T-helper 1 cell treated with Interleukin-12 subunit alpha and Interleukin-12 subunit beta and Interleukin-4 antibody, amounts not matched to agents 30 μg/mL and 1 μg/mL, for 36 hours (primary cell): ENCODE measurements at regions not wholly inside any gene's neighbourhood (a gene's known extent, or its start where the extent isn't known, plus 50 kb on each side); places are given as distances from the start of the nearest gene placed in this dataset.
"Not testable (repeated sequence)": the region's sequence is repeated elsewhere in the genome, so short reads cannot be mapped to it uniquely, and the experiment has no call there.

Experiments
- H3K27ac Mint-ChIP-seq: one replicate; pipeline ENCODE4 v1.8.0; 2021; ENCODE audit warnings: mild to moderate bottlenecking, mixed read lengths
- H3K27me3 Mint-ChIP-seq: one replicate; pipeline ENCODE4 v1.8.0; 2021; ENCODE audit warnings: low read depth, mixed read lengths
- H3K36me3 Mint-ChIP-seq: one replicate; pipeline ENCODE4 v1.8.0; 2021; ENCODE audit warnings: low read depth, mixed read lengths
- H3K4me1 Mint-ChIP-seq: one replicate; pipeline ENCODE4 v1.8.0; 2021; ENCODE audit warnings: low read depth, mixed read lengths
- H3K4me3 Mint-ChIP-seq: one replicate; pipeline ENCODE4 v1.8.0; 2021; ENCODE audit warnings: mild to moderate bottlenecking, moderate library complexity, mixed read lengths
- H3K9me3 Mint-ChIP-seq: one replicate; pipeline ENCODE4 v1.8.0; 2021; ENCODE audit warnings: mixed read lengths

DNA sequence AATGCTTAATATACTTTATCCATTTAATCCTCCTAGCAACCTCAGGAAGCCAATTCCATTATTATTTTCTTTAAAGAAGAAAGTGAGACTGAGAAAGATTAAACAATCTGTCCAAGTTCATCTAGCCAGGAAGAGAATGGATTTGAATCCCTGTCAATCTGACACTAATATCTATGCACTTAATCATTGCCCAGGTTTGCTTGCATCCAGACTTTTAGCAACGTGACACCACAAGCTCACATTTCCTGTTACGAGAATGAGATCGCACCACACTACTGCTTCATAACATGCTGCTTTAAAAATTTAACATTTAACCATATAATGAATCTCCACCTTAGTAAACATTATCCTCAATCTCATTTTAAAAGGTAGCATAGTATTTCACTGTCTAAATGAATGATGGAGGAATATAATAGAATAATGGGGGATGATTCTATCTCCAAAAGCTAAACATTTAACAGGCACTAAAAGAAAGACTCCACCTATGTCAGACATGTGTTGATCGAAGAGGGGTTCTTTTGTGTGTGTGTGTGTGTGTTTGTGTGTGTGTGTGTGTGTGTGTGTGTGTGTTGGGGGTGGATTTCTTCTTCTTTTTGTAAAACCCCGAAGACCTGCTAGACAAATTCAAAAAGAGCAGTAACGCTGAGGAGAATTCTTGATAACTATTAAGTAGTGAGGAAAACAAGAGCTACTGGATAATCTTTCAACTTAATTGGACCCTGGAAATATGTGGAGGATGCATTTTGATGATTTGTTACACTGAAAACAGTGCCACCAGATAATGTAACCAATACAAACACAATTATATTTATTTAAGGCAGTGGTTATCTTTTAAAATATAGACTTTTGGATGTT lies 138.7 kb upstream of the NR3C1 start:
- no peaks in the 10 kb centered on the region for H3K4me1 Mint-ChIP-seq
- no peaks in the 10 kb centered on the region for H3K36me3 Mint-ChIP-seq
- no peaks in the 10 kb centered on the region for H3K27me3 Mint-ChIP-seq
- H3K9me3 Mint-ChIP-seq = peaks cover 8% of the 10 kb centered on the region
- H3K27ac Mint-ChIP-seq = no peak overlapping the region
- no peak overlapping the region for H3K4me3 Mint-ChIP-seq

DNA sequence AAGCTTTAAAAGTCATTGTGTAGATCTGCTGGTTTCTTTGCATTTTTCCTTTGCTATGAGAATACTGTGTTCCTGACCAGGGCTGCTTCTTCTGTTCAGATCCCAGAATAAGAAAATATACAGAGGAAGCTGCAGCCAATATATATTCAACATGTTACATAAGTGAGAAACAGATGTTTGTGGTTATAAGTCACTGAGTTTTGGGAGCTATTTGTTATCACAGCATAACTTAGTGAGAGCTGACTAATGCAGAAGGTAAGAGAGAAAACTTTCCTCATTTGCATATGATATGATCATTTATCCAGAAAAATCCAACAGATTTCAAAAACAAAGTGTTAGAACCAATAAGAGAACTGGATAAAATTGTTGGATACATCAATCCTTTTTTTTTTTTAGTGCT lies 136.3 kb upstream of the NR3C1 start:
- H3K9me3 Mint-ChIP-seq = peaks cover 8% of the 10 kb centered on the region
- H3K36me3 Mint-ChIP-seq = no peaks in the 10 kb centered on the region
- no peaks in the 10 kb centered on the region for H3K4me1 Mint-ChIP-seq
- no peak overlapping the region for H3K4me3 Mint-ChIP-seq
- peaks cover 2% of the 10 kb centered on the region for H3K27me3 Mint-ChIP-seq
- no peak overlapping the region for H3K27ac Mint-ChIP-seq

DNA sequence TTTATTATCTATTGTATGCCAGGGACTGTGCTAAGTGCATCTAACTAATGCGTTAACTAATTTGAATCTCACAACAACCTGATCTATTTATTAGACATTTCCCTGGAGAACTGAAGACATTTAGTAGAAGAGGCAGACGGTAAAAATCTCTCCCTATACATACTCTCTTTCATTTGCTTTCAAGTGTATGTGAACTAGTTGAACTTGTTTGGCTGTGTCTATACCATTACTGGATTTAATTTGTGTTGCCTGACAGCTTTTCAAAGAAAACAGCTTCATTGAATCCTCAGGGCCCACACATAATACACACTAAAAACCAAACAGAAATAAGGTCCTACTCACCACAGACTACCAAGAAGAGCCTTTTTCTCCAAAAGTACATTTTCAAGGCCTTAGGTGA lies 133.6 kb upstream of the NR3C1 start:
- H3K9me3 Mint-ChIP-seq = peaks cover 8% of the 10 kb centered on the region
- no peak overlapping the region for H3K27ac Mint-ChIP-seq
- no peaks in the 10 kb centered on the region for H3K36me3 Mint-ChIP-seq
- peaks cover 2% of the 10 kb centered on the region for H3K27me3 Mint-ChIP-seq
- H3K4me1 Mint-ChIP-seq = no peaks in the 10 kb centered on the region
- H3K4me3 Mint-ChIP-seq = no peak overlapping the region

DNA sequence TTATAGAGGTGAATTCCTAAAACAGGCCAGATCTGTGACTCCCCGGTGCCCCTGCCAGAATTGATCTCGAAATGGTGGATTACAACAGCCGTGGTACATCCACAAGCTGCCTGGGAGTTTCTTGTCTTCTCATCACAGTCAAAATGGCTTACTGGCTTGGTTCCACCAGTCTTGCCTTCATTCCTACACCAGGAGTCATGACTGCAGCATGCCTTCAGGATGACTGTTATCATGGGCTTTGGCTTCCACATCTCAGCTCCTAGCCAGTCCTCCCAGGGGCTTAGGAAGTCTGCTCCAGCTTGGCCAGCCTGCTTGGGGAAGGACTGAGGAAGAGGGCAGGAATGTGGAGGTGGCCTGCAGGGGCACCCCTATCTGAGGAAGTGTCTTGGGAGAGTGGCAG lies 132.9 kb upstream of the NR3C1 start:
- Mint-ChIP-seq H3K36me3 (no peaks in the 10 kb centered on the region), H3K27ac (no peak overlapping the region), H3K4me3 (no peak overlapping the region), H3K4me1 (no peaks in the 10 kb centered on the region), H3K9me3 (peaks cover 8% of the 10 kb centered on the region), H3K27me3 (peaks cover 2% of the 10 kb centered on the region)

DNA sequence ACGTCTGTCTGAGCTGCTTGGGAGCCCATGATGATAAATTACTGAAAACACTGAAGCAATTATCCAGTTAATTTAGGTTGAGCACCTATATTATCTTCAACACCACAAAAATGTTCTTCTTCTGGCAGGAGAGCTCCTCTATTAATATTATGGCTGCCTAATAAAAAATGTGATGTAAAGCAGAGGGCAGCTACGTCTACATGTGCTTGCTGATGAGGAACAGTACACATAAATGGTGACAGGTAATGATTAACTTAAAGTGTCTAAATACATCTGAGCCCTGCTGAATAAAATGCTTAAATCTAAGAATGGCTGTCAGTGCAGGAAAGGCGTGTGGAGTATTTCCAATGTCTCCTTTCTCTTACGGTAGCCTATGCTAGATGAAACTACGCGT lies 131.3 kb upstream of the NR3C1 start:
- Mint-ChIP-seq H3K27ac (no peak overlapping the region), H3K4me3 (no peak overlapping the region), H3K9me3 (peaks cover 10% of the 10 kb centered on the region), H3K27me3 (peaks cover 2% of the 10 kb centered on the region), H3K36me3 (peaks cover 1% of the 10 kb centered on the region), H3K4me1 (no peaks in the 10 kb centered on the region)

DNA sequence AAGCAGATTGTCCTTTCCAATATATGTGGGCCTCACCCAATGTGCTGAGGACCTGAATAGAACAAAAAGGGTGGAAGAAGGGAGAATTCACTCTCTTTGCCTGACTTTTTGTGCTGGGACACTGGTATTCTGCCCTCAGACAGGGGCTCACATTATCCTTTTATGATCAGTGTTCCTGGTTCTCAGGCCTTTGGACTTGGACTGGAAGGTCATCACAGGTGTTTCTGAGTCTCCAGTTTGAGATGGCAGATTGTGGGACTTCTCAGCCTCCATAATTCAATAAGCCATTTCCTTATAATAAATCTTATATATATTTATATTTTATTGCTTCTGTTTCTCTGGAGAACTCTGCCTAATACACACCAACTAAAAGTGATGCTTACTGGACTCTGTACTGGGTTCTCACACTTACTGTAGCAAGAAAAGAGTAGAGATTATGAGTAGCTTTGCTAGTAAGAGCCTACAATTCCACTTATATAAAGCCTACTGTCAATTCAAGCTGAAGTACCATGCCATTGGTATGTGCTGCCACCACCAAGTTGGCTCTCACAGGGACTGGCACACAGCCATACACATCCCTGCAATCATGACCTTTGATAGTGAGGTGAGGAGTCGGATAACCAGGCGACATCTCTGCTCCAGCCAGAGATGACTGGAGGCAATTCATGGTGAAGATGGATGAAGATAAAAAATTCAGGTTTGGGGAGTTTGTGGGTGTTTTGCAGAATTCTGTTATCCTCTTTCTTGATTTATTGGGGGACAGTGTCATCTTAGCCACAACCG lies 130.7 kb upstream of the NR3C1 start:
- Mint-ChIP-seq H3K4me1 (no peaks in the 10 kb centered on the region), H3K4me3 (no peak overlapping the region), H3K36me3 (peaks cover 1% of the 10 kb centered on the region)

DNA sequence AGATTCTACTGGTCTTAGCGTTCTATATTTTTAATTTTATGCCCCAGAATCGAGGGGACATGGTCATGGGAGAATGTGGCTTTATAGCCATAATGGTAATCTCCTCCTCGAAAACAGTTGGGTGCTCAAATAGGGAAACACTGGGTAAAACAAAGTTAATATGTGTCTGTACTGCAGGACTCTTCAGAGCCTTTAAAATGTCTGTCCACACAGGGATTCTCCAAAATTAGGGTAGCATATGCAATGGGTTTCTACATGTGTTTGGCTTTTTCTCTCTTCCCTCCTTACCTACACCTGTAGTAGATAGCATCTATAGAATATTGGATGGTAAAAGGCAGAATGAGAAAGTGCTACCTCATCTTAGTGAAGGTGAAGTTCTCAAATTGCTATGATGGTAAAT lies 130.0 kb upstream of the NR3C1 start:
- Mint-ChIP-seq H3K27ac (no peak overlapping the region), H3K4me1 (no peaks in the 10 kb centered on the region), H3K27me3 (peaks cover 2% of the 10 kb centered on the region), H3K9me3 (peaks cover 3% of the 10 kb centered on the region), H3K4me3 (no peak overlapping the region), H3K36me3 (peaks cover 1% of the 10 kb centered on the region)

More for the DNA sequence above, 130.7 kb upstream of the NR3C1 start:
- Mint-ChIP-seq H3K27me3 (peaks cover 2% of the 10 kb centered on the region), H3K27ac (no peak overlapping the region), H3K9me3 (peaks cover 4% of the 10 kb centered on the region)

DNA sequence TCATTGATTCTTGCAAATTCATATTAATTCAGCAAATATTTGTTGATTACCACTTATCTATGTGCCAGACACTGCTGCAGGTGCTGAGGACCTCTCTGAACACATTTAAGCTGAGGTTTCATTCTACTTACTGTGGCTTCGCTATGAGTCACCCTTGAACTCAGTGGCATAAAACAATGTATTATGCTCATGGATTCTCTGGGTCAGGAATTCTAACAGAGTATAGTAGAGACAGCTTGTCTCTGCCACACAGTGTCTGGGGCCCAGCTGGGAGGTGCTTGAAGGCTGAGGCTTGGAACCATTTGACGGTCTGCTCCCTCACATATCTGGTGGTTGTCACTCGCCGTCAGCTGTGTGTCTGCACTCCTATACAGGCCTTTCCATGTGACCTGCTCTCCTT lies 124.3 kb upstream of the NR3C1 start:
- H3K27ac Mint-ChIP-seq = no peak overlapping the region
- H3K9me3 Mint-ChIP-seq = peaks cover 3% of the 10 kb centered on the region
- no peak overlapping the region for H3K4me3 Mint-ChIP-seq
- H3K36me3 Mint-ChIP-seq = peaks cover 1% of the 10 kb centered on the region
- no peaks in the 10 kb centered on the region for H3K4me1 Mint-ChIP-seq
- no peaks in the 10 kb centered on the region for H3K27me3 Mint-ChIP-seq

DNA sequence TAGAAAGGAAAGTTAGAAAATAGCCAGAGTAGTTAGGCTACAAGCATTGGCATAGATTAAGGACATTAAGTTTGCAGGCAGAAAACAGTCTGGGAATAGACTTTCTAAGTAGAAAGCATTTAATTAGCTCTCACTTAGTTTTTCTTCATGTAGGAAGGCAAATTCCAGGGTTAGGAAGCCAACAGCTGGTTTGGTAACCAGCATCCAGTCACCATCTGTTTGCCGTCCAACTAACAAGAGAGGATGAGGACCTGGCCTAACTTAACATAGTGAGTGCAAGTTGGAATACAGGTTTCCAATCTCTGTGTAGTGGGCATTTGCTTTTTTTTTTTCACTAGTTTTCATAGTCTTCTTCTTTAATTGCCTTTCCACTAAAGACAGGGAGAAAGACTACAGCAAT lies 121.7 kb upstream of the NR3C1 start:
- no peak overlapping the region for H3K4me3 Mint-ChIP-seq
- H3K9me3 Mint-ChIP-seq = no peaks in the 10 kb centered on the region
- H3K27ac Mint-ChIP-seq = no peak overlapping the region
- no peaks in the 10 kb centered on the region for H3K4me1 Mint-ChIP-seq
- H3K36me3 Mint-ChIP-seq = no peaks in the 10 kb centered on the region
- no peaks in the 10 kb centered on the region for H3K27me3 Mint-ChIP-seq

DNA sequence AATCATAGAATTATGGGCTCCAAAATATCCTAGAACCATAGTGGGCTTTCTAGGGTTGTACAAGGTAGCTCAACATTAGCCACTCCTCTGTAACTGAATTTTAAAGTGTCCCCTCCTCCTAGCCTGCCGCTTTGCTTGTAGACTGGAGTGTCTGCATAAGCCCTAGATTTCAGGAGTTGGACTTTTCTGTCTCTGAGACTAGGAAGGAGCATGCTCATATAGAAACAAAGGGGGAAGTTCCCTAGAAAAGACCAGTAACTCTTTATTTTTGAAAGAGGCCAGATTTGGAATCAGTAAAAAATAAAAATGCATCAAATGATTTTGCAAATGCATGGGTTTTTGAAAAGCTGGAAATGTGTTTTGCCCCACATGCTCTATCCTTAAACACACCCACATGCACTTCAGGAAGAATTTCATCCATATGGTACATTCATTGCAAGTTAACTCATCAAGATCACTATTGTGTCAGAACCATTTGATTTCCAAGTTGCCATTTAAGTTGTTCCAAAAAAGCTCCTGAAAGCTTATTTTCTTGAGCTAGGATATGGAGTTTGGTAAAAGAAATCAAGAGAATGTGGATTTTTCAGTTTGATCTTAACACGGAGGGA lies 121.0 kb upstream of the NR3C1 start:
- no peaks in the 10 kb centered on the region for H3K4me1 Mint-ChIP-seq
- no peaks in the 10 kb centered on the region for H3K36me3 Mint-ChIP-seq
- H3K27ac Mint-ChIP-seq = no peak overlapping the region
- no peaks in the 10 kb centered on the region for H3K27me3 Mint-ChIP-seq
- H3K4me3 Mint-ChIP-seq = no peak overlapping the region
- H3K9me3 Mint-ChIP-seq = no peaks in the 10 kb centered on the region

DNA sequence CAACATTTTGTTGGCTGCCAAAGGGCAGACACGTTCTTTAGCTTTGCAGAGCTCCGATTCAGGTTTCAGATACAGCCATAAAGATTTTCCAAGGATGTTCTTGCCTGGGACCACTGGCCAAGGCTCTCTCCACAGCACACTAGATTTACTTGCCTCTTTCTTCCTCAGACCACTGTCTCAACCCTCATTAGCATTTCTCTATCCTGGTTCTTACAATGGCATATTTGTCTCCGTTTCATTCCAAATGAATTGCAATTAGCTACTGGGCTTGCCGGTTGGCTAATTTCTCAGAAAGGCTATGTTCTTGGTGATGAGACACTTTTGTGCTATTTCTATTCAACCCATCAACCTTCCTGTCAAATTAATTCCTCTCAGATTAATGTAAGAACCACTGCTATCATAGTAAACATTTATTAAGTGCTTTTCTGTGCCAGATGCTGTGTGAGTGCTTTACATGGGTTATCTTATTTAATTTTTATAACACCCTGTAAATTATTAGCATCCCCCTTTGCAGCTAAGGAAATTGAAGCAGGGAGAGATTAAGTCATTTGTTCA lies 118.4 kb upstream of the NR3C1 start:
- Mint-ChIP-seq H3K36me3 (no peaks in the 10 kb centered on the region), H3K27ac (no peak overlapping the region), H3K9me3 (no peaks in the 10 kb centered on the region), H3K4me3 (no peak overlapping the region), H3K27me3 (no peaks in the 10 kb centered on the region), H3K4me1 (no peaks in the 10 kb centered on the region)

DNA sequence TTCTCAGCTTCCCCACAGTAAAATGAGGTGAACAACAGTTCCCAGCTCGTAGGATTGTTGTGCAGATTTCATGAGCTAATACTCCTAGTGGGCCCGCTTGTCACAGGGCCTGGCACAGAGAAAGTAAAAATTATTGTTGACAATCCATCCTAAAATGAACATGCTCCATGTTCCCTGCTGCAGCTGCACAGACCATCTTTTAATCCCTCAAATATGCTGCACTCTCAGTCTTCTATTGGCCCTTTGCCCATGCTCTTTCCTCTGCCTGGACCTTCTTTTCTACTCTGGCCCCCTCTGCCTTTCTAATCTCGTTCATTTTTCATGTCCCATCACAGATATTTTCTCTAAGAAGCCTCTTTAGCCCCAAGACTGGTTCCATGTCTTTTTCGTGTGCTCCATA lies 117.7 kb upstream of the NR3C1 start:
- Mint-ChIP-seq H3K9me3 (no peaks in the 10 kb centered on the region), H3K4me3 (no peak overlapping the region), H3K36me3 (no peaks in the 10 kb centered on the region), H3K27ac (no peak overlapping the region), H3K4me1 (no peaks in the 10 kb centered on the region), H3K27me3 (no peaks in the 10 kb centered on the region)

DNA sequence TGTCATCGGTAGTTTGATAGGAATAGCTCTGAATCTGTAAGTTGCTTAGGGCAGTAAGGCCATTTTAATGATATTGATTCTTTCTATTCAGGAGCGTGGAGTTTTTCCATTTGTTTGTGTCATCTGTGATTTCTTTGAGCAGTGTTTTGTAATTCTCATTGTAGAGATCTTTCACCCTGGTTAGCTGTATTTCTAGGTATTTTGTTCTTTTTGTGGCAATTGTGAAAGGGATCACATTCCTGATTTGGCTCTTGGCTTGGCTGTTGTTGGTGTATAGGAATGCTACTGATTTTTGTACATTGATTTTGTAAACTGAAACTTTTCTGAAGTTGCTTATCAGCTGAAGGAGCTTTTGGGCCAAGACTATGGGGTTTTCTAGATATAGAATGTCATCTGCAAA lies 115.7 kb upstream of the NR3C1 start:
- H3K4me3 Mint-ChIP-seq, H3K9me3 Mint-ChIP-seq, H3K27me3 Mint-ChIP-seq, H3K27ac Mint-ChIP-seq, H3K4me1 Mint-ChIP-seq, H3K36me3 Mint-ChIP-seq: not testable (repeated sequence)

DNA sequence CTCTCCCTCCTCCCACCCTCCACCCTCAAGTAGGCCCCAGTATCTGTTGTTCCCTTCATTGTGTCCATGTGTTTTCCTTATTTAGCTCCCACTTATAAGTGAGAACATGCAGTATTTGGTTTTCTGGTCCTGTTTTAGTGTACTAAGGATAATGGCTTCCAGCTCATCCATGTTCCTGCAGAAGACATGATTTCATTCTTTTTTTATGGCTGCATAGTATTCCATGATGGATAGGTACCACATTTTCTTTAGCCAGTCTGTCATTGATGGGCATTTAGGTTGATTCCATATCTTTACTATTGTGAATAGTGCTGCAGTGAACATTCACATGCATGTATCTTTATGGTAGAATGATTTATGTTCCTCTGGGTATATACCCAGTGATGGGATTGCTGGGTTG lies 114.3 kb upstream of the NR3C1 start:
- not testable (repeated sequence) for H3K27ac Mint-ChIP-seq, H3K36me3 Mint-ChIP-seq, H3K4me3 Mint-ChIP-seq, H3K9me3 Mint-ChIP-seq, H3K4me1 Mint-ChIP-seq, H3K27me3 Mint-ChIP-seq

DNA sequence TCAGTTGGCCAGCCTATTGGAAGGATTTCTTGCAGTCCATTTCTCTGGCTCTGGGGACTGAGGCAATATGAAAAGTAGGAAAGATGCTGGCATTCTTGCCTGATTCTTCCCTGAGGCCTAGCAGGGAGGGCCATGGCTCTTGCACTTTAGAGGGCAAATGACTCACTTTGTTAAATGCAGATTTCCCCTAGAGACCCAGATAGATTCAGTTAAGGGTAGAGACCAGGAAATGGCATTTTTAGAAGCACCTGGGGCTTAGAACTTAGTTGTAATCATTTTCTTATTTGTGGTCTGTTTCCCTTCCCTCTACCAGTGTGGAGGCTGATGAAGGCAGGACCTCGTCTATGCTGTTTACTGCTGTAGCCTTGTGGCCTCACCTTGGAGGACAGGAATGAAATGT lies 112.8 kb upstream of the NR3C1 start:
- Mint-ChIP-seq H3K27me3 (no peaks in the 10 kb centered on the region), H3K27ac (no peak overlapping the region), H3K4me1 (no peaks in the 10 kb centered on the region), H3K36me3 (no peaks in the 10 kb centered on the region), H3K9me3 (peaks cover 4% of the 10 kb centered on the region), H3K4me3 (no peak overlapping the region)
